ENCODE measurements at regions not wholly inside any gene's neighbourhood (a gene's known extent, or its start where the extent isn't known, plus 50 kb on each side); places are given as distances from the start of the nearest gene placed in this dataset.

GRCh38 chr5:71886406-71886805 is 167.3 kb downstream of the CARTPT start:
- Mint-ChIP-seq H3K4me1 (peaks cover 23% of the 10 kb centered on the region), H3K9me3 (no peaks in the 10 kb centered on the region), H3K36me3 (ENCODE audit: low read depth) (no peaks in the 10 kb centered on the region), H3K4me3 (no peak overlapping the region), H3K27me3 (ENCODE audit: low read depth, poor library complexity) (peaks cover 21% of the 10 kb centered on the region), H3K27ac (no peak overlapping the region)
- no peak for DNase-seq
- no peak for TF ChIP-seq CTCF (IDR thresholded peaks at IDR 0.05)

GRCh38 chr5:71887680-71888079 is 168.6 kb downstream of the CARTPT start:
- Mint-ChIP-seq H3K9me3 (no peaks in the 10 kb centered on the region), H3K27ac (no peak overlapping the region), H3K36me3 (ENCODE audit: low read depth) (no peaks in the 10 kb centered on the region), H3K4me1 (peaks cover 27% of the 10 kb centered on the region), H3K4me3 (no peak overlapping the region), H3K27me3 (ENCODE audit: low read depth, poor library complexity) (peaks cover 20% of the 10 kb centered on the region)
- TF ChIP-seq CTCF (IDR thresholded peaks at IDR 0.05): no peak
- DNase-seq: no peak

GRCh38 chr5:71891406-71891805 is 172.3 kb downstream of the CARTPT start:
- H3K36me3 Mint-ChIP-seq (ENCODE audit: low read depth): no peaks in the 10 kb centered on the region
- H3K4me1 Mint-ChIP-seq: peaks cover 25% of the 10 kb centered on the region
- TF ChIP-seq CTCF (IDR thresholded peaks at IDR 0.05): no peak
- H3K27me3 Mint-ChIP-seq (ENCODE audit: low read depth, poor library complexity): peaks cover 11% of the 10 kb centered on the region
- H3K4me3 Mint-ChIP-seq: no peak overlapping the region
- no peaks in the 10 kb centered on the region for H3K9me3 Mint-ChIP-seq
- H3K27ac Mint-ChIP-seq: no peak overlapping the region
- DNase-seq: no peak

- H3K27ac Mint-ChIP-seq: peak overlapping the region; percentile 8
Measured at GRCh38 chr5:71891856-71892255, 172.8 kb downstream of the CARTPT start.

GRCh38 chr5:71892641-71893365 is 173.7 kb downstream of the CARTPT start:
- peaks cover 4% of the 10 kb centered on the region for H3K9me3 Mint-ChIP-seq
- no peaks in the 10 kb centered on the region for H3K36me3 Mint-ChIP-seq (ENCODE audit: low read depth)
- no peak for TF ChIP-seq CTCF (IDR thresholded peaks at IDR 0.05)
- DNase-seq: peak; percentile 27
- H3K27ac Mint-ChIP-seq: peak overlapping the region; percentile 39
- H3K4me3 Mint-ChIP-seq: no peak overlapping the region
- peaks cover 11% of the 10 kb centered on the region for H3K27me3 Mint-ChIP-seq (ENCODE audit: low read depth, poor library complexity)
- peaks cover 25% of the 10 kb centered on the region for H3K4me1 Mint-ChIP-seq

More at GRCh38 chr5:71891856-71892255, 172.8 kb downstream of the CARTPT start:
- Mint-ChIP-seq H3K27me3 (ENCODE audit: low read depth, poor library complexity) (peaks cover 11% of the 10 kb centered on the region), H3K4me3 (no peak overlapping the region), H3K4me1 (peaks cover 25% of the 10 kb centered on the region), H3K36me3 (ENCODE audit: low read depth) (no peaks in the 10 kb centered on the region), H3K9me3 (no peaks in the 10 kb centered on the region)
- DNase-seq: no peak
- TF ChIP-seq CTCF (IDR thresholded peaks at IDR 0.05): no peak

- no peaks in the 10 kb centered on the region for H3K36me3 Mint-ChIP-seq (ENCODE audit: low read depth)
- peaks cover 11% of the 10 kb centered on the region for H3K27me3 Mint-ChIP-seq (ENCODE audit: low read depth, poor library complexity)
- H3K4me1 Mint-ChIP-seq: peaks cover 25% of the 10 kb centered on the region
- DNase-seq: no peak
- H3K27ac Mint-ChIP-seq: no peak overlapping the region
- H3K4me3 Mint-ChIP-seq: no peak overlapping the region
- no peak for TF ChIP-seq CTCF (IDR thresholded peaks at IDR 0.05)
- H3K9me3 Mint-ChIP-seq: peaks cover 4% of the 10 kb centered on the region
Measured at GRCh38 chr5:71893451-71893850, 174.4 kb downstream of the CARTPT start.

Data from nephron progenitor cell (in vitro differentiated cells).